T-helper 2 cell treated with Interferon-gamma antibody and Interleukin-4, amounts not matched to agents 5 μg/mL and 100 μg/mL, for 36 hours (primary cell): ENCODE measurements at regions not wholly inside any gene's neighbourhood (a gene's known extent, or its start where the extent isn't known, plus 50 kb on each side); places are given as distances from the start of the nearest gene placed in this dataset.

Source experiments
- DNase-seq: peaks from one replicate; pipeline ENCODE4 v3.0.0; 2021; ENCODE audit warnings: low spot score
- H3K27ac Mint-ChIP-seq: one replicate; pipeline ENCODE4 v1.8.0; 2021; ENCODE audit warnings: mild to moderate bottlenecking, mixed read lengths
- H3K27me3 Mint-ChIP-seq: one replicate; pipeline ENCODE4 v1.8.0; 2021; ENCODE audit warnings: low read depth, mixed read lengths
- H3K36me3 Mint-ChIP-seq: one replicate; pipeline ENCODE4 v1.8.0; 2021; ENCODE audit warnings: low read depth, mixed read lengths
- H3K4me1 Mint-ChIP-seq: one replicate; pipeline ENCODE4 v1.8.0; 2021; ENCODE audit warnings: low read depth, mixed read lengths
- H3K4me3 Mint-ChIP-seq: one replicate; pipeline ENCODE4 v1.8.0; 2022; ENCODE audit warnings: mild to moderate bottlenecking, moderate library complexity, mixed read lengths
- H3K9me3 Mint-ChIP-seq: one replicate; pipeline ENCODE4 v1.8.0; 2021; ENCODE audit warnings: mixed read lengths

DNA sequence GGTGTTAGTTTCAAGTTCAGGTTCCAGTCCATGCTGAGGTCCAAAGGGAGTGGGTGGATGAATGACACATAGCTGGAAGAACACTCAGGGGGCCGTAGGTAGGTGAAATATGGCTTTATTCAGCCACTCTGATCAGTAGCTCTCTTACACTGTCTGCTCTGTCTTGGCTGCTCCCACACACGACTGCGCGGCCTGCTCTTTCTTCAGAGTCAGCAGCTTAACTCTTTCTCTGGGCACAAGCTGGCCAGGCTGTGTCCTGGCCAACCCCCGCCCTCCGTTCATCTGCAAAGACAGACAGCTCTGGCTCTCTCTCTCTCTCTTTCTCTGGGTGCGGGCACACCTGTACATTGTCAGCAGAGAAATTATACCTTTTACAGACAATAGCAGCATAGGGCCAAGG lies 317.4 kb upstream of the SORCS1 start:
- Mint-ChIP-seq H3K9me3 (peaks cover 27% of the 10 kb centered on the region), H3K4me3 (no peak overlapping the region), H3K4me1 (no peaks in the 10 kb centered on the region), H3K27ac (no peak overlapping the region), H3K36me3 (no peaks in the 10 kb centered on the region), H3K27me3 (no peaks in the 10 kb centered on the region)
- DNase-seq = no peak

- H3K27me3 Mint-ChIP-seq = no peaks in the 10 kb centered on the region
- H3K36me3 Mint-ChIP-seq = no peaks in the 10 kb centered on the region
- peaks cover 28% of the 10 kb centered on the region for H3K9me3 Mint-ChIP-seq
- no peak overlapping the region for H3K4me3 Mint-ChIP-seq
- no peak for DNase-seq
- H3K27ac Mint-ChIP-seq = no peak overlapping the region
- no peaks in the 10 kb centered on the region for H3K4me1 Mint-ChIP-seq
Measured at GRCh38 chr10:107481224-107481623, 316.7 kb upstream of the SORCS1 start.

DNA sequence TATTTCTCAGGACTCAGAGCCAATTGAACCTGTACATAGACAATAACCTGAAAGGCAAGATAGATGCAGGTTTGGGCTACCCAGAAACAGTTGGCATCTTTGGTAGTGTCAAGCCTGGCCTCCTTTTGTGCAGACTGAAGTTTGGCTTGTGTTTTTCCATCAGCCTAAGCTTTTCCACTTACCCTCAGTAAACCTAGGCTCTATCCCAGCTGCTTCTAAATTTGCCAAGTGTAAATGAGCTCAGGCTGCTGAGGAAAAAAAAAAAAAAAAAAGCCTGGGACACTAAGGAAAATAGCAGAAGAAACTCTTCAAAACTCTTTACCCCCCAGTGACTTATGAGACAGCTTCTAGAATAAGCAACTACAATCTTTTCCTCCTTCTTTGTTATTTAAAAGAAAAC lies 316.3 kb upstream of the SORCS1 start:
- H3K36me3 Mint-ChIP-seq = no peaks in the 10 kb centered on the region
- H3K9me3 Mint-ChIP-seq = peaks cover 28% of the 10 kb centered on the region
- H3K27ac Mint-ChIP-seq = no peak overlapping the region
- no peaks in the 10 kb centered on the region for H3K4me1 Mint-ChIP-seq
- no peak overlapping the region for H3K4me3 Mint-ChIP-seq
- H3K27me3 Mint-ChIP-seq = no peaks in the 10 kb centered on the region
- DNase-seq = no peak

GRCh38 chr10:107477266-107477665 lies 312.8 kb upstream of the SORCS1 start:
- no peak for DNase-seq
- no peak overlapping the region for H3K27ac Mint-ChIP-seq
- H3K36me3 Mint-ChIP-seq = no peaks in the 10 kb centered on the region
- H3K4me1 Mint-ChIP-seq = no peaks in the 10 kb centered on the region
- H3K4me3 Mint-ChIP-seq = no peak overlapping the region
- H3K9me3 Mint-ChIP-seq = peaks cover 11% of the 10 kb centered on the region
- no peaks in the 10 kb centered on the region for H3K27me3 Mint-ChIP-seq

- Mint-ChIP-seq H3K4me1 (no peaks in the 10 kb centered on the region), H3K27ac (no peak overlapping the region), H3K4me3 (no peak overlapping the region), H3K36me3 (no peaks in the 10 kb centered on the region), H3K27me3 (no peaks in the 10 kb centered on the region), H3K9me3 (peaks cover 11% of the 10 kb centered on the region)
- DNase-seq = no peak
Measured at GRCh38 chr10:107476408-107476807, 311.9 kb upstream of the SORCS1 start.

DNA sequence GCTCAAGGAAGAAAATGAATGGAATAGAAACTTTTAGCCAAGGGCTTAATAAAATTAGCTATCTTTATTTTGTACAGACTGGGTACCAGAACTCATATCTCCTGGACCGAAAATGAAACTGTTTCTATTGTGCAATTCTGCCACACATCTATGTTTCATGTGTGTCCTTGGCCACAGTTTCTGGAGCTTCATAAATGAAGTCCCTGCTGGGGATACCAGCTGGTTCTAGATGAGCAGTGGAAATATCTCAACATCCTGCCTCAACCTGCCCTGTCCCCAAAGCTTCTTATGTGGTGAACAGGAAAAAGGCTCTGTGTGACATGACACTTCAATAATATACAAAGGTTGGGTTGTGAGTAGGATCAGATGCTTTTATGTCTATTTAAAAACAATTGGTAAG lies 310.1 kb upstream of the SORCS1 start:
- Mint-ChIP-seq H3K36me3 (no peaks in the 10 kb centered on the region), H3K4me3 (no peak overlapping the region), H3K4me1 (no peaks in the 10 kb centered on the region), H3K27ac (no peak overlapping the region), H3K27me3 (no peaks in the 10 kb centered on the region), H3K9me3 (peaks cover 11% of the 10 kb centered on the region)
- no peak for DNase-seq

DNA sequence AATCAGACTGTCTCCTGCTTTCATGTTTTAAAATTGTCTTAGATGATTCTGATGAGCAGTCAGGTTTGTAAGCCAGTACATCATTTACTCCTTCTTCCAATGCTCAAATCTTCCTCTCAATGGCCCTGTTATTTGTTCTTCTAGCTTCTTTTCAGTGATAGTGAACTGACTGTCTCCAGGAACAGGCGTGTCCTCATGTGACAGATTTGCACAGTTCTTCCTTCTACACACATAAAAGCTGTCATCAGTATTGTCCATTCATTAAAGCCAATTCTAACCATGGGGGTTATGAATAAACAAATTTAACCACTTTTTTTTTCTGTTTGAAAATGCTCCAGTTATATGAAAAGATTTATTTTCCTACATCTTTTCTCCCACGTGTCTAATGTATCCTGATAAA lies 308.7 kb upstream of the SORCS1 start:
- Mint-ChIP-seq H3K36me3 (no peaks in the 10 kb centered on the region), H3K27ac (no peak overlapping the region), H3K9me3 (peaks cover 11% of the 10 kb centered on the region), H3K4me3 (no peak overlapping the region), H3K27me3 (no peaks in the 10 kb centered on the region), H3K4me1 (no peaks in the 10 kb centered on the region)
- DNase-seq = no peak

DNA sequence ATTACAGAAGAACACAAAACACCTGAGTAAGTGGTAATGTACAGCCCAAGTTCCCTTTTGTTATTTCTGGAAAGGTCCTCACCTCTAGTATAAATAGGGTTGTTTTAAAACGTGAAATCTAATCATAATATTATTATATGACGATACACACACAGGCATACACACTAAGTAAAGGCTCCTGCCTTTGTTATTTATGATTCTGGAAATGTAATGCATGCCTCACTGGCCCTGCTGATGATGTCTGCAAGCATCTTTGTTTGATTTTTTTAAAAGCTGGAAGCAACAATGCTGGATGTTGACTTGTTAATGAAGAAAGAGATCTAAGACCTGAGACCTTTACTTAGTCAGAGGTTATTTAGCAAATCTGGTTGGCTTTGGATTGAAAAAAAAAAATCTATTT lies 307.4 kb upstream of the SORCS1 start:
- no peaks in the 10 kb centered on the region for H3K36me3 Mint-ChIP-seq
- no peaks in the 10 kb centered on the region for H3K4me1 Mint-ChIP-seq
- H3K27ac Mint-ChIP-seq = no peak overlapping the region

DNA sequence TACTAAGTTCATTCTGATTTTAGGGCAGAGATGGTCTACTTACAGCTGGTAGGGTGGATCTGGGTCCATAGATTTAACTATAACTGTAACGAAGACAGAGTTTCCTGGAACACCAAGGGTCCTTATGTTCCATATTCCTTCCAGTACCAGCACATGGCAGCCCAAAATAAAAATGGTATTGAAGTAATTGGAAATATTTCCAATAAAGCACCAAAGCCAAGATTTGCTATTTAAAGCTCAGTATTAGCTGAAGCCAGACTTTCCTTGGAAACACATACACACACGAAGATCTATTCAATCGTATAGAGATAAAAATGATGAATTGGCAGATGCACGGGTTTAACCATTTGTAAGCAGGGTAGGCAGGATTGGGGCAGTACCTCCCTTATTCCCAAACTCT lies 289.1 kb upstream of the SORCS1 start:
- H3K36me3 Mint-ChIP-seq = no peaks in the 10 kb centered on the region
- H3K4me3 Mint-ChIP-seq = no peak overlapping the region
- peaks cover 32% of the 10 kb centered on the region for H3K9me3 Mint-ChIP-seq
- no peak for DNase-seq
- no peaks in the 10 kb centered on the region for H3K4me1 Mint-ChIP-seq
- no peaks in the 10 kb centered on the region for H3K27me3 Mint-ChIP-seq
- H3K27ac Mint-ChIP-seq = no peak overlapping the region

More for the DNA sequence above, 307.4 kb upstream of the SORCS1 start:
- H3K9me3 Mint-ChIP-seq = peaks cover 11% of the 10 kb centered on the region
- DNase-seq = no peak
- no peak overlapping the region for H3K4me3 Mint-ChIP-seq
- no peaks in the 10 kb centered on the region for H3K27me3 Mint-ChIP-seq

DNA sequence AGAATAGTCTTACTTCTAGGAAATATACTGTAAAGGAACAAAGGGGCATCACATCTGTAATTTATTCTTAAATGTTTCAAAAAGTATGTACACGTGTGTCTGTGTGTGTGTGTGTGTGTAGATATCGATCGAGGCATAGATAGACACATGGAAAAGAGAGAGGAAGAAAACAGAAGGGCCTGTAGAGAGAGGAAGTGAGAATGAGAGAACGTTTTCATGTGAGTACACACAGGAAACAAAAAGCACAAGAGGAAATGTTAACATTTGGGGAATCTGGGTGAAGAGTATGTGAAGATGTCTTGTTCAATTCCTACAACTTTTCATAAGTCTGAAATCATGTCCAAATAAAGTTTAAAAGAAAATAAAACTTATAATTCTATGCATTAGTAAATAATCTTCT lies 286.5 kb upstream of the SORCS1 start:
- Mint-ChIP-seq H3K9me3 (peaks cover 32% of the 10 kb centered on the region), H3K4me1 (no peaks in the 10 kb centered on the region), H3K27ac (no peak overlapping the region), H3K4me3 (no peak overlapping the region), H3K36me3 (no peaks in the 10 kb centered on the region), H3K27me3 (no peaks in the 10 kb centered on the region)
- DNase-seq = no peak

DNA sequence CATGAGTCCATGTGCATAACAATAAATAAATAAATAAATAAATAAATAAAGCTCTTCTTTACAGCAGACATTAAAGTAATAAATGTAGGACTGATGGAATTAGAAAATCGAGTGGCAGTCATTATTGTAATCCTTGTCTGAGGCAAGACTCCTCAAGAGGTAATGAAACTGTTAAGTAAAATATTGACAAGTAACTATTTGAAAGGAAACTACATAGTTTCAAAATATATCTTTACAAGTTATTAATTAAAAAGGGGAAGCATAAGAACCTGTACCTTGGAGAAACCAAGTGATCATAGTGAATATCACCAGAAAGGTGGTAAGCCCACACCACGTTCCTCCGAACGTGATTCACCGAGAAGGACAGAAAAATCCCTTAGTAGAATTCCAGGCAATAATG lies 285.6 kb upstream of the SORCS1 start:
- H3K36me3 Mint-ChIP-seq = no peaks in the 10 kb centered on the region
- H3K27me3 Mint-ChIP-seq = no peaks in the 10 kb centered on the region
- H3K27ac Mint-ChIP-seq = no peak overlapping the region
- no peak overlapping the region for H3K4me3 Mint-ChIP-seq
- no peak for DNase-seq
- H3K4me1 Mint-ChIP-seq = no peaks in the 10 kb centered on the region
- peaks cover 35% of the 10 kb centered on the region for H3K9me3 Mint-ChIP-seq

- H3K4me3 Mint-ChIP-seq = no peak overlapping the region
- H3K9me3 Mint-ChIP-seq = peaks cover 31% of the 10 kb centered on the region
- no peaks in the 10 kb centered on the region for H3K27me3 Mint-ChIP-seq
- H3K4me1 Mint-ChIP-seq = no peaks in the 10 kb centered on the region
- H3K27ac Mint-ChIP-seq = no peak overlapping the region
- no peaks in the 10 kb centered on the region for H3K36me3 Mint-ChIP-seq
- DNase-seq = no peak
Measured at GRCh38 chr10:107444443-107444842, 279.9 kb upstream of the SORCS1 start.

- no peak overlapping the region for H3K27ac Mint-ChIP-seq
- no peaks in the 10 kb centered on the region for H3K4me1 Mint-ChIP-seq
- no peaks in the 10 kb centered on the region for H3K36me3 Mint-ChIP-seq
- no peak overlapping the region for H3K4me3 Mint-ChIP-seq
- no peak for DNase-seq
- peaks cover 29% of the 10 kb centered on the region for H3K9me3 Mint-ChIP-seq
- no peaks in the 10 kb centered on the region for H3K27me3 Mint-ChIP-seq
Measured at GRCh38 chr10:107443813-107444212, 279.3 kb upstream of the SORCS1 start.

GRCh38 chr10:107443326-107443725 lies 278.8 kb upstream of the SORCS1 start:
- H3K36me3 Mint-ChIP-seq = no peaks in the 10 kb centered on the region
- H3K4me3 Mint-ChIP-seq = no peak overlapping the region
- peaks cover 27% of the 10 kb centered on the region for H3K9me3 Mint-ChIP-seq
- H3K27me3 Mint-ChIP-seq = no peaks in the 10 kb centered on the region
- H3K27ac Mint-ChIP-seq = no peak overlapping the region
- H3K4me1 Mint-ChIP-seq = no peaks in the 10 kb centered on the region
- no peak for DNase-seq

DNA sequence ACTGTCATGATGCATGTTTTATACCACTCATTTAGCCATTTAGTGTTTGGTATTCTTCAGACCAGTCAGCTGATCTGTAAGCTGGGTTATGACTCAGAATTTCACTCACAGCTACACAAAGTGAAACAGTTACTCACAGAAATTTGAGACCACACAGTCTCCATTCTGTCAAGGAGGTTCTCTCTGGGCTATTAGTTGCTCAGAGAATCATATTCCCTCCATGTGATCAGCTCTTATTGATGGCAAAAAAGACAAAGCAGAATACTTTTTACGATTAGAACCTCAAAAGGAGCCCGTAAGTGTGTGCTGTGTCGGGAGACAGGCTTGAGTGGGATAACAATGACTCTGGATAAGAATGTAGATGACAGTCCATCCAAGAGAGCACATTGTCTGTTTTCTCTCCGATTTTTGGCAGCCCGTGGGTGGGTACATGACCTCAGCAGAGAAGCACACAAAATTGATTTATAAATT lies 277.6 kb upstream of the SORCS1 start:
- H3K9me3 Mint-ChIP-seq = peaks cover 27% of the 10 kb centered on the region
- no peak for DNase-seq
- no peaks in the 10 kb centered on the region for H3K36me3 Mint-ChIP-seq
- H3K27me3 Mint-ChIP-seq = no peaks in the 10 kb centered on the region
- H3K4me3 Mint-ChIP-seq = no peak overlapping the region
- H3K27ac Mint-ChIP-seq = no peak overlapping the region
- no peaks in the 10 kb centered on the region for H3K4me1 Mint-ChIP-seq
